SKM-1 (cell line): ENCODE measurements at regions not wholly inside any gene's neighbourhood (a gene's known extent, or its start where the extent isn't known, plus 50 kb on each side); places are given as distances from the start of the nearest gene placed in this dataset.
"Not testable (repeated sequence)": the region's sequence is repeated elsewhere in the genome, so short reads cannot be mapped to it uniquely, and the experiment has no call there.

Source experiments
- DNase-seq: peaks from one replicate; lab custom pipeline; 2025; ENCODE audit not compliant: unreplicated experiment; lab: John Stamatoyannopoulos, UW

DNA sequence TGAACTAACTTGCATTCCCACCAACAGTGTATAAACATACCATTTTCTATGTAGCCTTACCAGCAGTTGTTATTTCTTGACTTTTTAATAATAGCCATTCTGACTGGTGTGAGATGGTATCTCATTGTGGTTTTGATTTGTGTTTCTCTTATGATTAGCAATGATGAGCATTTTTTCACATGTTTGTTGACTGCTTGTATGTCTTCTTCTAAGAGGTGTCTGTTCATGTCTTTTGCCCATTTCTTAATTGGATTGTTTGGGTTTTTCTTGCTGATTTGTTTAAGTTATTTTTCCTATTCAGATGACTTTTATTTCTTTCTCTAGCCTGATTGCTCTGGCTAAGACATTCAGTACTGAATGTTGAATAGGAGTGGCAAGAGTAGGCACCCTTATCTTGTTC, 230.3 kb downstream of the DAD1 start:
- DNase-seq = no peak

DNA sequence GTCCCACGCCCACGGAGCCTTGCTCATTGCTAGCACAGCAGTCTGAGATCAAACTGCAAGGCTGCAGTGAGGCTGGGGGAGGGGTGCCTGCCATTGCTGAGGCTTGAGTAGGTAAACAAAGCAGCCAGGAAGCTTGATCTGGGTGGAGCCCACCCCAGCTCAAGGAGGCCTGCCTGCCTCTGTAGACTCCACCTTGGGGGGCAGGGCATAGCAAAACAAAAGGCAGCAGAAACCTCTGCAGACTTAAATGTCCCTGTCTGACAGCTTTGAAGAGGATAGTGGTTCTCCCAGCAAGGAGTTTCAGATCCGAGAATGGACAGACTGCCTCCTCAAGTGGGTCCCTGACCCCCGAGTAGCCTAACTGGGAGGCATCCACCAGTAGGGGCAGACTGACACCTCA, 239.7 kb downstream of the DAD1 start:
- DNase-seq = not testable (repeated sequence)

DNA sequence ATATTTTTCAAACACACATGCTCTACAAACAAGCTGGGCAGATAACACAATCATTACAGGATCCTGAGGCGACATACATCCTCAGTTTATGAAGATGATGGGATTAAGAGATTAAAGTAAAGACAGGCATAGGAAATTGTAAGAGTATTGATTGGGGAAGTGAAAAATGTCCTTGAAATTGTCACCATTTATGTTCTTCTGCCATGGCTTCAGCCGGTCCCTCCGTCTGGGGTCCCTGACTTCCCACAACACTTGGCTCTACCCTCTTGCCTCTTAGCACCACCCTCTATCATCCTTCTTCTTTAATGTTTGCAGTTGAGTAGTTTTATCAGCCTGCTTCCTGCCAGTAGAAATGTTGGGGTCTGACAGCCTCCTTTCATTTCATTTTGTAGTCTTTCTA, 244.4 kb downstream of the DAD1 start:
- no peak for DNase-seq

DNA sequence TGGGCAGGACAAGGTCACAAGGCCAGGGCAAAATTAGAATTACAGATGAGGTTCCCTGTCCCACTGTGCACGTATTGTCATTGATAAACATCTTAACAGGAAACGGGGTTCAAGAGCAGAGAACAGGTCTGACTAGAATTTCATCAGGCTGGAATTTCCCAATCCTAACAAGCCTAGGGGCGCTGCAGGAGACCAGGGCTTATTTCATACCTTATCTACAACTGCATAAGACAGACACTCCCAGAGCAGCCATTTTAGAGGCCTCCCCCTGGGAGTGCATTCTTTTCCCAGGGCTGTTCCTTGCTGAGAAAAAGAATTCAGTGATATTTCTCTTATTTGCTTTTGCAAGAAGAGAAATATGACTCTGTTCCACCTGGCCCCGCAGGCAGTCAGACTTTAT, 244.8 kb downstream of the DAD1 start:
- DNase-seq = not testable (repeated sequence)

DNA sequence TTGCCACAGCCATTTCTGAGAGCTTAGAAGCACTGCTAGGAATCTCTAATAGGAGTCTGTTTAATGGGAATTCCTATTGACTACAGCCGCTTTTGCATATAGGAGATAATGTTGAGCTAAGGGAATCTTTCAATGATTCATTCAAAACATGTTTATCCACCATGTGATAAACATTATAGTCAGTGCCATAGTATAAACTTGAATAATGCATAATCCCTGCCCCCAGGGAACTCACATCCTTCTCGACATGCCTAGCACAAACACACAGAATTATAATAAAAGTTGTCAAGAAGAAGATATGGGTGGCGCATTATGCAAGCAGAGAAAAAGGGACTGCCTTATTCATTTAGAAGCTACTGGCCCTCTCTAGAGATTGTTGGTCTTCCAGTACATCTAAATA, 248.0 kb downstream of the DAD1 start:
- DNase-seq = no peak

DNA sequence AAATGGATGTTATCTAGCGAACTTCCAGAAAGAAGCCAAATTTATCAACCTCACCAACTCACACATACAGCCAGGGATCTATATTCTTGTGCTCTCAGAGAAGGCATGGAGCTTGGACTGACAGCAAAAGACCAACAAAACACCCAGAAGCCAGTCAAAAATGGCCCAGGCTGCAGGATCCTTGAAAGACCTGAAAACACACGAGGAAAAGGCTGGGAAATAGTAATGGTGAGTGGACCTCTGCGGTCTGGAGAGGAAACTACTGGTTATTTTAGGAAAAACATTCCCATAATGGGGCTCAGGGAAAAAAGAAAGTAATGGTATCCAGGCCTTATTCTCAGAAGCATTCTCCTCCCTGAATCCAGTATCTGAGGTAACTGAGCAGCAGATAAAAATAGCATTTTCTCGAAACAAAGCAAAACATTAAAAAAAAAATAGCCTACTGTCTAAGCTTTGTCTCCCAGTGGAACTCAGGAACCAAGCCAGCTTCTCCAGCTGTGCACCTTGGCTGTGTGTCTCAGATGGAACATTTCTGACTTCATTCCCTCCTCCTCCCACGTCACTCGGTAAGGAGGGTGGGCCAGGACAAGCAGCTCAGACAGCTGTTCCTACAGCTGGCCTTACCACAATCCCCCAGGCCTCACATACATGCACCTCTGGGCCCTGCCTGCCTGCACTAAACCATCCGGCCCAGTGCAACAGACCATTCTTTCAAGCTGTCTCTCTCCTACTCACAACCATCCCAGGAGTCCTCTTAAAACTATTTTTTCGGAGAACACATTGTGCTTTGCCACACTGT, 249.9 kb downstream of the DAD1 start:
- DNase-seq = no peak

DNA sequence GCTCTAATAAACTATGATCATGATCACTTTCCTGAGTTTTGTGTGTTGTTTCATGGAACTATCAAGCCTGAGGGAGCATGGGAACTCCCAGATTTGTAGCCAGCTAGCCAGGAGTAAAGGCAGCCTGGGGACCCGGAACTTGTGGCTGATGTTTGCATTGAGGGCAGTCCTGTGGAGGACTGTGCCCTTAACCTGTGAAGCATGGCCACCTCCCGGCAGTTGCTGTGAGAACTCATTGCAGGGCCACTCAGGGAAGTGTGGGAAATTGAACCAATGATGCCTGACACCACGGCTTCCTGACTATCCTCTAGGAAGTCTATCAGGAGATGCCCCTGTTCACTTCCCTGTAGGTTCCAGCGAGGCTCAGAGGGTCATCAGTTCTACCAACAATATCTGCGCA, 250.6 kb downstream of the DAD1 start:
- no peak for DNase-seq

DNA sequence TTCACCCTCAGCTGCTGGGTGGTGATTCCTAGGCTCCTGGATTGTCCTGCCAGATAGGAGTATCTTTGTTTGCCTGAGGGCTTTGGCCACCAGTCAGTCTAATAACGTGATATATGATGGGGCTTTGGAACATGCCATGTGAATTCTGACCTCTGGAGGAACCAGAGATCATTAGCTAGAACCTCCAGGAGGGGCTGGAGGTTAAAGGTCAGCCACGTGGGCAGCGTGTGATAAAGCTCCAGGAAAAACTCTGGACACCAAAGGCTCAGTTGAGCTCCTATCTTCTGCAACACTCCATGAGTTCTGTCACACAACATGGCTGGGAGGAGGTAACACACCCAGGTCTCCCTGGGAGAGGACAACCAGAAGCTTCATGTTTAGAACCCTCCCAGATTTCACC, 251.1 kb downstream of the DAD1 start:
- no peak for DNase-seq

DNA sequence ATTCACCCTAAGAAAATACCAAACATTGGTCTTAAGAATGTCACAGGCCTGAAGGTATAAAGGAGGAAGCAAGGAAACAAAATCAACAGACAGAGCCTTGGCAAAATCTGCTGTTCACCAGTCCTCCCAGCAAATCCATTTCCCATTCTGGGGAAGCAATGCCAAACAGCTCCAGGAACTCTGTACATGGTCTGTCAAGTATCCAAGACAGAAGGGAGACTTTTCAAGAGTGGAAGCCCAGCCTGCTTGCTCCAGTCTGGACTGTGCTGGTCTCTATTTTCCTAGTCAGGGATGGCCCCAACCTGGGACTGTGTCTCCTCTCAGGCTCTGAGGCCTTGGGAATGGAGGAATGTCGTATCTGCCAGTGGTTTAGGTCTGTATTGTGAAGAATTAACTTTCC, 251.5 kb downstream of the DAD1 start:
- DNase-seq = no peak

DNA sequence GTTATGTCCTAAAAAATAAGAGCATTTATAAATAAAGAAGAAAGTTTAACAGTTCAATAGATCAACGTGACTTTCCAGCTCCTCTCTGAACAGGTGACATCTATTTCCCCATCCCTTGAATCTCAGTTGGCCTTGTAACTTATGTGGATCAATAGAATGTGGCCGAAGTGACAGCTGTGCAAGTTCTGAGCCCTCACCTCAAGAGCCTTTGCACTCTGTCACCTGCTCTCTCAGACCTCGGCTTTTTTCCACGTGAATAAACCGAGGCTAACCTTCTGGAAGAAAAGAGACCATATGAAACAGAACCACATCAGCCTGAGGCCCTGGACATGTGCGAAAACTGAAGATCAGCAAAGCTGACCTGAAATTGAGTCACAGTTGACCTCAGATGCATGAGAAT, 253.0 kb downstream of the DAD1 start:
- DNase-seq = no peak

DNA sequence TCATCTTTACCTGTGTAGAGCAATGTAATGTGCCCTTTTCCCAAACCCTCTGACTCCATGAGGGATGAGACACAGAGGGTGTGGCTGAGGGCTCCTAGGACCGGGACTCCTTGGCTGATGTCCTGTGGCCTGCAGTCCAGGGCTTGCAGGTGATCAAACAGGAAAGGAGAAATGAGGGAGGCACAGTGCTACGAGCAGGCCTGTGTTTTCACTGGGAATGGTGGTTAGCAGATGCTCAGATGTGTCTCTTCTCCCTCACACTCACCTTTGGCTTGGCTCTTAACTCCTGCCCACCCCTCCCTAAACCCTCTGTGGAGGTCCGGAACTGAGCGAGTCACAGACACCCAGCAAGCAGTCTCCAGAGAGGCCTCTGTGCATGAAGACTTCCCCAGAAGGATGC, 254.4 kb downstream of the DAD1 start:
- DNase-seq = no peak

DNA sequence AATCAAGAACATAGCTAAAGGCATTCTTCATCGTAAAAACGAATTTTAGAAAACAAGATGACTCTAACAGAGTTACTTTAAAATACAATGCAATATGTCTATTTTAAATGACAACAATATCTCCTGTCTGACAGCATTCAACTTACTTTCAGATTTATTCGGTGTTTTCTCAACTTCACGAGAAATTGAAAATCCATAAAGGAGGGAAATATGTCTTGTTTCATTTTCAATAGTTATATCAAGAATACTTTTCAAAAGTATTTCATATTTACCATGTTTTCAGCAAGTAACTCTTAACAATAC, 254.8 kb downstream of the DAD1 start:
- no peak for DNase-seq

DNA sequence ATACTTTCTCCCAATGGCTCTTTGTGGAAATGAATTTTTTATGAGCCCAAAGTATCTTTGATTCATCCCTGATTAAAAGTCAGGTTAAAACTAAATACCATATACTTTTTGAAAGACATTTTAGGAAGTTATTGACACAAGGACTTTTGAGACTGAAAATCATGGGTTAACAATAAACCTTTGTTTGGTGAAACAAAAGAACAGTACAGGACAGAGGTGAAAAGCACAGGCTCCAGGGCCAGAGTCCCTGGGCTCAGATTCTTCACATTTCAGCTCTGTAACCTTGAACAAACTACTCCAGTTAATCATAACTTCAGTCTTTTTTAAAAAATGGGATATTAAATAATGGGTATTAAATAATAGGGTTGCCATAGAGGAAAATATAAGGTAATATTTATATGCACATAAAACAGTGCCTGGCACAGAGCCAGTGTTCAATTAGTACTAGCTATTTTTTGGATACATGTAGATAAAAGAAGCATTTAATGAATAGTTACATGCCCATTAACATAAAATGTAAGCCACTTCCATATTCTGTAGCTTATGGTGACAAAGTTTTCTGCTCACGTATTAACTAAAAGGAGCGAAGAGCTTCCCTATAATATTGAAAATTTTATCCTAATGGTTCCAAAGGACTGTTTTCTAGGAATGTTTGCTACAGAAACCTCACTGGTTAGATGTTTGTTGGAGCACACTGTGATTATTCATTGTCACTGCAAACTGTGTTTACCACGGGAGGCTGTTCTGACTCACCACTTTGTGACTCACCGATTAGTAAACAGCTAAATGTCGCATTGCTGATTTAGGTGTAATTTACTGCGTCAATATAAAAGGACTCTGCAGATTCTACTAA, 255.4 kb downstream of the DAD1 start:
- DNase-seq = no peak

DNA sequence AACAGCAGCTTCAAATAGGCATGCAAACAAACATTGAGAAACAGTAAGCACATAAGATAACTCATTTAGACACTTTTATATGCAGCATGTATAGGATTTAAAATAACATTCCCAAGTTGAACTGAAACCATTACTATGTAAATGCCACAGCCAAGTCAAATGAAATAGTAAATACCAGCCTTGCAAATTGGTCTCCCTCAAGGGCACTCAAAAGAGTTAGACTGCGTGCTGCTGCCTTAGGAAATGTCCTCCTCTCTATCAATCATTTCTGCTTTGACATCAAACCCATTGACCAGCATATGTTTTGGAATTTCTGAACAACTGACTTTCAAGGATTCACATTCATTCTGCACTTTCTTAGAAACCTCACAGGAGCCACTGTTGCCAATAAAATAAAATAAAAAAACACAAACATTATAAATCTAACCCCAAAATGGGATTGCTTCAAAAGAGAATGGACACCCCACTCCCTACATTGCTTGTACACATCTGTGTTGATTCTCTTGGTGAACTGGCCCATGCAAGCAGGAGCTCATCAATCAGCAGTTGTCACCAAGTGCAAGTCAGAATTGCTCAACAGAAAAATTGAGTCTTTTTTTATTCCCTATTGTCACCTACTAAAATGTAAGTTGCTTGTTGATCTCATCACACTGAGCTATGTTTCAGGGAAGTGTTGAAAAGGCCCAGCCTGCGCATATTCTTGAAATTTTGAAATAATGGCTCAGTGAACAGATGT, 256.2 kb downstream of the DAD1 start:
- no peak for DNase-seq

DNA sequence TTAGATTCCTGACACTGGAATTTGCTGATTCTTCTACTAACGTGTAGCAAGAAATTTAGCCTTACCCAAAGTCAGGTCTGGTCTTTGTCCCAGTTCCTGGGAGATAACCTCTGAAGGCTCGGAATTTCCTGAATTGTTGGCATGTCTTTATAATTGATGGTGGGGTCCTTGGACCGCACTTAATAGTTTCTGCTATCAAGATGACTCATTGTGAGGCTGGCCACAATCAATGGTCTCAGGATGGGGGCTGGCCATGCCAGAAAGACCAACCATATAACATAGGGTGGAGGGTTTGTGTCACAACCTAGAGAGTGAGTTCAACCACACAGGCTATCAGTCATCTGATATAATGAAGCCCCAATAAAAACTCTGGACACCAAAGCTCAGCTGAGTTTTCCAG, 259.7 kb downstream of the DAD1 start:
- DNase-seq = no peak

DNA sequence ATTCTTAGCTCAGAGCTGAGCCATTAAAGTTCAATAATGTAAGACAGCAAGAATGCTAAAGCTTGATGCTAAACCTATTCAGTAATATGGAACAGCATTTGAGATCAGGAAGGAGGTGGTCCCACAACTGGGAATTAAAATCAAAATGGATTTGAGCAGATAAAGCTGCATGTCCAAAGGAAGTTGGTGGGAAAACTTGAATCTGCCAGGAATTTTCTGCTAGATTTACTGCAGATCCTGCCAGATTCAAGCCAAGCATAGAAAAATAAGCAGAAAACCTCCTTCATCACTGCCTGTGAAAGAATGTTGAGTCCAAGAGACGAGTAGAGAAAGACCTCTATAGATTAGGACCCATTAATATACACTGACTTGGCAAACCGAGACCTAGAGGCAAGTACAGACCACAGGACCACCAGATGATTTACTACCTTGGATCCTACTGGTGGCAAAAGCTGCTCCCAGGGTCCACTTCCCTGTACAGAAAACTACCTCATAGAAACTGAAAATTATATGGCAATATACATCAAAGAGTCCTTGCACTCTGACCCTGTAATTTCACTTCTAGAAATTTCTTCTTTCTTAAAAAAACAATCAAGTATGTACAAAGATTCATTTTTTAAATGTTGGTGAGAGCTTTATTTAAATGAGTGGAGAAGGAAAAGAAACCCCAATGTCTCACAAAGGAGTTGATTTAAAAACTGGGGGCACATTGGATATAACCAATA, 263.2 kb downstream of the DAD1 start:
- no peak for DNase-seq

DNA sequence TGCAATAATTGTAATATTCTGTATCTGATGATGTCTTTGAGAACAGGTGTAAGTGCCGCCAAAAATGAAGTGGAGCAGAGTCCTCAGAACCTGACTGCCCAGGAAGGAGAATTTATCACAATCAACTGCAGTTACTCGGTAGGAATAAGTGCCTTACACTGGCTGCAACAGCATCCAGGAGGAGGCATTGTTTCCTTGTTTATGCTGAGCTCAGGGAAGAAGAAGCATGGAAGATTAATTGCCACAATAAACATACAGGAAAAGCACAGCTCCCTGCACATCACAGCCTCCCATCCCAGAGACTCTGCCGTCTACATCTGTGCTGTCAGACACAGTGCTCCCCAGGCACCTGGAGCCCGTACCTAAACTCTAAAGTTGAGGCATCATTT, 268.7 kb downstream of the DAD1 start:
- no peak for DNase-seq

DNA sequence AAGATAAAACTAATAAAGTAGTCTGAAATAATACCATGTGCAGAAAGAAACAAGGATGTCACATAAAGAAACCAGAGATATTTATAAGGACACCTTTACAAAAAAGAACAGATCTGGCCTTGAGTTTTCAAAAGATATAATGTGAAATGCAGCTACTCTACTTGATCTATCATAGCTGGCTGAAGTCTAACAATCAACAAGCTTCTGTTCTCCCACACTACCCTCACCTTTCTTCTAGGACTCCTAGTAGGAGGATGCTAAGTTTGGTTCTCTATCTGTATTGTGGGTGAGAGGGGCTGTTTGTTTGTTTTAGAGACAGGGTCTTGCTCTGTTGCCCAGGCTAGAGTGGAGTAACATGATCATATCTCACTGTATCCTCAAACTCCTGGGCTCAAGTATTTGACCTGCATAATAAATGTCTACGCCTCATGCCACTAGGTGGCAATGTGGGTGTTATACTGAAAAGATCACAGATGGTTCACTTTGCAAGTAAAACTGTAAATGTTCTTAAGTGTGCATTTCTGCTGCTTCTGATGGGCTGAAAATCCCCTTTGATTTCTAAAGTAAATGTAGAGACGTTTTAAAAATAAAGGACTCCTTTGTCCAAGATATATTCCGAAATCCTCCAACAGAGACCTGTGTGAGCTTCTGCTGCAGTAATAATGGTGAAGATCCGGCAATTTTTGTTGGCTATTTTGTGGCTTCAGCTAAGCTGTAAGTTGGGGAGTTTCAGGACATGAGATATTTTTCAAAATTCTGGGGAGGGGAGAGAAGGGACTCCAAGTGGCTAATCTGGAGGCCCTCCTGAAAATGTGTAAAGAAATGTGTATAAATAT, 269.3 kb downstream of the DAD1 start:
- DNase-seq = no peak

DNA sequence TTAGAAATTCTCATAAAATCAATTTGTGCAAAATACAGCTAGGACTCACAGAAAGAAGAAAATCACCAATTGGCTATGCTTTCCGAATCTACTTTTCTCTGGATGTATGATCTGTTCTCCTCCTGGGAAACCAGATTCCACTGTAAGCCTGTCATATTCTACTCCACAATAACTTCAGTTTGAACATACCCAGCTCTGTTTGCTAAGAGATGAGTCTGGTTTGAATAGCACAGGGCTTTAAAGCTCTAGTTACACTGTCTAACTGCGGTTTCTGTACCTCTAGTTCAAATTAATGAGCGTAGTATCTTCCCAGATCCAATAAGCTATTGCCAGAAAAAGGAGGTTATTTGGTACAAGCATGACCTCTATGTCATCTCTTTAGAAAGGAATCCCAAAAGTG, 270.1 kb downstream of the DAD1 start:
- DNase-seq = no peak

DNA sequence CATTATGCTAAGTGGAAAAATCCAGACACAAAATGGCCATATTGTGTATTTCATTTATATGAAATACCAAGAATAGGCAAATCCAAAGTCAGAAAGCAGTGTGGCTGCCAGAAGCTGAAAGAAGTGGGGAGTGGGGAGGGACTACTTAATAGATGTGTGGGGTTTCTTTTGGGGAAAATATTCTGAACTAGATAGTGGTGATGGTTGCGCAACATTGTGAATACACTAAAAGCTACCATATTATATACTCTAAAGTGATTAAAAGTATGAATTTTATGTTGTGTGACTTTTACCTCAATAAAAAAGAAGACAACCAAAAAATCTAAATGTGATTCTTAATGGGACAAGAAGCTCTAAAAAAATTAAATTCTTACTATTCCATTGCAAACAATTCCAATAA, 272.6 kb downstream of the DAD1 start:
- DNase-seq = no peak
